ENCODE measurements at regions not wholly inside any gene's neighbourhood (a gene's known extent, or its start where the extent isn't known, plus 50 kb on each side); places are given as distances from the start of the nearest gene placed in this dataset.

DNA sequence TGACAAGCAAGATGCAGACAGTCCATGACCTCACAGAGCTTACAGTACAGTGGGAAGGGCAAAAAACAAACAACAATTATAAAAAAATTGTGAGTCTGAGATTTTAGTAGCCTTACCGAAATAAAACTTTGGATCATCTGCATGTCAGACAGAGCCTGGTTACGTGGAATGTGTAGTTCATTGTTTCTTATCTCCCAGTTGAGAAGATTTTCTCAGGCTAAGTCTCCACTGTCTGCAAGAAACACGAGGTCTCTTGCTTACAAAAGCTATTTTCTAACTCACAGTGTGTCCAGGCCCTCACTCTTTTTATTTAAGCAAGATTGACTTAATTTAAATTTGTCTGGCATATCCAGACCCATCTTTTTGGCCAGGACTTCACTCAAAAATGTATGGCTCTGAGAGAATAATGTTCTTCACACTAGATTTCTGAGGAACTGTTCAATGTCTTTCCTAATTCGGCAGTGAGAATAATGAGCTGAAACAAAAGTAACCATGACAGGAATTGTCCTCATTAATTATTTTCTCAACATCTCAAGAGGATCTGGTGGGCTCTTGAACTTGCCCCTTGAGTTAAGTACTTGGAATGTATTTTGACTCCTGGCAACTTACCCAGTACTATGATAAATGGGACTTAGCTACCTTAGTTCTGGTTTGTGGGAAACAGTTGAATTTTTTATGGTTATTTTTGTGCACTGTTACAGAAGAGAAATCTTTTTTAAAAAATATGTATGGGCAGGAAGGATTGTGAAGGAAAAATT, 265.1 kb upstream of the COL8A1 start:
- peak; percentile 46 for DNase-seq (ENCODE audit: low spot score)

DNA sequence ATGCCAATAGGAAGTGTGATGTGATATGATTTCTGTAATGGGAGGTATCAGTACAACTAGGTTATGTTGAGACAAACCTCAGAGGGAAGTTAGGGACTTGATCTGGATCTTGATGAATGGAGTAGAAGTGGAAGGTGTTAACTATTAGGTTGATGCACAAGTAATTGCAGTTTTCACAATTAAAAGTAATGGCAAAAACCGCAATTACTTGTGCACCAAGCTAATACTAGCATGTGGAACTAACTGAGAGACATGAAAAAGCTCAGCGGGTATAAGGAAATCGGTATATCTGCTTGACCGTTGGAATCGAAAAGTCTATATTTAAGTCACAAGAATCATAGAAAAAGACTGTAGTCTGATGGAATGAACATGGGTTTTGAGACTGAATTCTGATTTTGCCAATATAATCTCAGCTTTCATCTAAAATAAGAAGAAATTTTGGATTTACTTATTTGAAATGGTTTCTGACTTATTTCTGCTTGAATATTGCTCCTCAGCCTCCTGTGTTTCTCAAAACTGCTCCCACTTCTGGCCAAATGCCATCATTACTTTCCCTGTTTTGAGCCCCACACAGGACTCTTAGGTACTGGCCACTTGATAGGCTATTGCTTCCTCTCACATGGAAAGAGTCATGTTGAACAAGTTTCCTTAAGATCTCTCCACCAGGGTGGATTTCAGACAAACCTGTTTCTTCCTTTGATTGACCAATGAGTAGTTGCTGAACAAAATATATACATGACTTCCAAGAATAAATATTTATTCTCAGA, 271.5 kb upstream of the COL8A1 start:
- no peak for DNase-seq (ENCODE audit: low spot score)

DNA sequence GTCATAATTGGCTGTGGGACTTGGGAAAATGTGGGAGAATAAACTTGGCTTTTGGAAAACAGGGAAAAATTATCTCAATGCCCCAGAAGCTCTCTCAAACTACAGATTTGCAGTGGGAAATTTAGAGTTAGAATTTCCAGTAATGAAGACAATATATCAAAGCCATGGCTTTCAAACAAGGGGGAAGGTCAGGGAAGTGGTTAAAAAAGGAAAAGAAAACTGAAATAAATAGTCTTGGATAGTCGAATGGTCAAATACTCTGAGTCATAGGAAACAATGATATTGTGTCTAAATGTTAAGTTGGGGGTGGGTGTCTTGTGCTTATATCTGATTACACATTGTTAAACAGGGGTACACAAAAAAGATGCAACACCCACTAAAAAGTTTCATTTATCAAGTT, 272.4 kb upstream of the COL8A1 start:
- no peak for DNase-seq (ENCODE audit: low spot score)

DNA sequence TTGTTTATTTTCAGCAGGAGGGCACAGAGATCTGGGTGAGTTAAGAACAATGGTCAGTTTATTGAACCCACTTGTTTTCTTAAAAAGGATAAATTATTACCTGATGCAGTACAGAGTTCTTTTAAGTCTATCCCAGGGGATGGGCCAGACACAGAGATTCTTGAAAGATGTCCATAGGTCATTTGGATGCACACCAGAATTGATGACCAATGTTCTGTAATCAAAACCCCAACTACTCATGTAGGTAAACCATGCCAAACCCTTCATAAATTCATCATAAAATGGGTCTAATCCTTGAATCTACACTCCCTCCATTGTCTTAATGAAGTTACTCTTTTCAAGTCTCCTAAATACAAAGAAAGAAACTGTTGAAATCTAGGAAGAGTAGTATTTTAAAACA, 273.0 kb upstream of the COL8A1 start:
- no peak for DNase-seq (ENCODE audit: low spot score)

DNA sequence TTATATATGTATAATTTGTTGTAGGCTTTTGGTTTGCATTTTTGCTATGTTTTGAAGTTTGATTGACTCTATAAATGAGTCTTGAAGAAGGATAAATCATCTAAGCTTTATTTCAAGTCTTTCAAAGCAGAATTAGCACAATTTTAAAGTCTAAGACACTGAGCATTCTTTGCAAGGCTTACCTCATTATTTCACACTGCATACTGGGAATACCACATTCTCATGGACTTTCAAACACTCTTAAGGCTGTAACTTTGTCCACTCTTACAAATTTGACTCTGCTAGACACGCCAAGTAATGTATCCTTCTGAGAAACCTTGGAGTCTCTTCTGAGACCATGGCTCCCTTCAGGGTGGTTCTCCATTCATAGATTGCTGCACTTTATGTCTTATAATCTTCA, 281.3 kb upstream of the COL8A1 start:
- DNase-seq (ENCODE audit: low spot score) = no peak

DNA sequence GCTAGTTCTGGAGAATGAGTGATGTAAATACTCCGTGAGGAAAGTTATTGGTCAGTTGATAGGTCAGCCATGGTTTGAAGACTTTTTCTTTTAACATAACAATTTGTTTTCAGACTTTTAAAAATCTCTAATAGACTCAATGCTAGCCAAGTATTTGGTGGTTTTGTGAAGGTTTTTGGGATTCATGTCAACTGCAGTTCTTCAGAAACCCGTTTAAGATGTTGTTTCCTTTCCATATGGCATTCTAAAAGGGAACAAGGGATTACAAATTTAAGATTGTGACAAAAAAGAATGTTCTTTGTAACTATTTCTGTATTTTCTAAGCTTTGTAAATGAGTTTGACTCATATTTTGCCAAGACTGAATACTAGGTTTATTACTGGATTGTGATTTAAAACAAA, 281.7 kb upstream of the COL8A1 start:
- no peak for DNase-seq (ENCODE audit: low spot score)

DNA sequence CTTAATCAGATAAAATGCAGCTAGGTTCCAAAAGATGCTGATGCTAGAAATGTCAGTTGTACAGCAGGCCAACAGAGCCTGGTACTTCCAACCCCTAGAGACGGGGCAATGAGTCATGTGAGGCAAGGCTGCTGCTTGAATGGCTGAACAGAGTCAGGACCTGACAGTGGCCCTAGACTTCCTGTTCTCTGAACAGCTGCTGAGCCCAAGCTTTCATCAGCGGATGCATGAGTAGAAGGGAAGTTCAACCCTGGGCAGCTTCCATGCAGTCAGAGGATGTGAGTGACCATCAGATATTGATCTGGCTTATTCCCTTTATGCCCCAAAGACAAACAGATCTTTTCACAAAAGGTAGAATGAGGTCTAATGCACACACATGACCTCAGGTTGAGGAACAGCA, 282.9 kb upstream of the COL8A1 start:
- DNase-seq (ENCODE audit: low spot score) = no peak

DNA sequence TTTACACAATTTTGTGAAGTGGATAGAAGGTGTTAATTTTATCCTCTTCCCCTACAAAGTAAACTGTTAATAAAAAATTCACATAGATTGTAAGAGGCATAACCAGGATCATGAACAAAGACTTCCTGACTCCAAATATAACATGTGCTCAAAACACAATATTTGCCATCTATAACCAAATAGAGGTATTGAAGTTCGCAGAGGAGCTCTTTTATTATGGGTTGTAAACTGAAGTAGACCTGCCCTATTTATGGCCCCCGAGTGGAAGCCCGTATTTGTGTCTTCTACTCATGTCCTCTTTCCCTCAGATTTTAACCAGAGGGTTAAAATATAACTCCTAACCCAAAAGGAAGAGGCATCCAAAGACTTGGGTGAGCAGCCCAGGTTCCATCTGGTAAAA, 285.6 kb upstream of the COL8A1 start:
- DNase-seq (ENCODE audit: low spot score) = no peak

DNA sequence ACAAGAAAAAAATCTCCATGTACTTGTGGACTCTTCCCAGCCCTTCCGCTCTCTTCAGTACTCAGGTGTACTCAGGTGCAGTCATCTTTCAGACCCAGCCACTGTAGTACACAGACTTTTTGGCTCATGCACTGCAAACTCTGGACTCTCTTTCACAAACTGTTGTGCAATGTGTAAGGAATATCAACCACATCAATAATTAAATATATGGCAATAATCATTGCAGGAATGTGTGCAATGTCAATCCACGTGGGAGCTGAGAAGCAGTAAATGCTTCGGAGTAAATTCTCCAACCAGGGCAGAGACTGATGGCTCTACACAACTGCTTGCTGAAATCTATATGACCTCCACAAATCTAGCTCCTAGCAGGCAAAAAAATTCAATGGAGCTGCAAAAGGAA, 287.3 kb upstream of the COL8A1 start:
- DNase-seq (ENCODE audit: low spot score) = no peak

DNA sequence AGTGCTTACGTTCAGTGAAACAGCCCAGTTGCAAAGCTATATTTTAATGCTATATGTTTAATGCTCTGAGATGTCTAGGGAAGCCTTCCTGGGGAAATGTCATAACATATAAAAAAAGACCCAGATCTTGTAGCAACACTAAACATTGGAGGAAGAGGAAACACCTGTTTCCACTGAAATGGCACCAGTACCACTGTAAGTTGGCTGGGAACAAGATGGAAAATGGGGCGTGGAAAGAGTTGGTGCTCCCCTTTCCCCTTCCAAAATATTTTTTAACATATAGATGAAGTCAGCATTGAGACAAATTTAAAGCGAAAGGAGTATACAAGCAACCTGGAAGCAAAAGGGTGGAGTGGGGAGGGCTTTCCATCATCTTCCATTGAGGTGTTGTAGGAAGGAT, 289.9 kb upstream of the COL8A1 start:
- no peak for DNase-seq (ENCODE audit: low spot score)

DNA sequence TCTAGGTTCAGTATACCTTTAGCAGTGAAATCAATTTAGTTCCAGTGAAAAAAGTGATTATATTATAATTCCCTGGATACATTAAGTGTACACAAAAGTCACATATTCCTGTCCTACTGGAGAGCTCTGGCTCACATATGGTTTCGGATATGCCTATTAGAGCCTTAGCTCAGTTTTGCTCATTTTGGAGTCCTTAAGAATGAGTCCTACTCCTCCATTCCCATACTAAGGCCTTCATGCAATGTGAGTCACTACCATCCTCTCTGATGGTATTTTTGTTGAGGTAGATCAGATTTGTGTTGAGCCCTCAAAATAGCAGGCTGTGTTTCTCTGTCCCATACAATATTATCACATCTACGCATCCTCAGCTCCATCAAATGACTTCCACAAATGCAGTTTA, 294.2 kb upstream of the COL8A1 start:
- DNase-seq (ENCODE audit: low spot score) = no peak

DNA sequence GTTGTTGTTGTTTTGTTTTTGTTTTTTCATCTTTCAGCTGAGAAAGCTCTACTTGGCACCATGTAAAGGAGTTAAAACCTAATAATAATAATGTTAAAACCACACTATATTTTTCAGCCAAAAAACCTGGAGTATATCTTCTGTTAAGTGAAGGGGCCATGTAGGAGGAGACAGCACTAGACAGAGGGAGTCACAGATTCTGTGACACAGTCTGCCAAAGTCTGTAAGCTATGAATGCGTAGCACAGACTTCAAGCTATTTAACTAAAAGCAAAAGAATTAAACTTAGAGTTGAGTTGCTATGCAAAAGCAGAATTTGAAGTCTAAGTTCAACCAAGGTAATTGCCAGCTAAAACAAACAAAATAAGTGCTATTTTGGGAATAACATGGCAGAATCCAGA, 296.0 kb upstream of the COL8A1 start:
- DNase-seq (ENCODE audit: low spot score) = no peak

DNA sequence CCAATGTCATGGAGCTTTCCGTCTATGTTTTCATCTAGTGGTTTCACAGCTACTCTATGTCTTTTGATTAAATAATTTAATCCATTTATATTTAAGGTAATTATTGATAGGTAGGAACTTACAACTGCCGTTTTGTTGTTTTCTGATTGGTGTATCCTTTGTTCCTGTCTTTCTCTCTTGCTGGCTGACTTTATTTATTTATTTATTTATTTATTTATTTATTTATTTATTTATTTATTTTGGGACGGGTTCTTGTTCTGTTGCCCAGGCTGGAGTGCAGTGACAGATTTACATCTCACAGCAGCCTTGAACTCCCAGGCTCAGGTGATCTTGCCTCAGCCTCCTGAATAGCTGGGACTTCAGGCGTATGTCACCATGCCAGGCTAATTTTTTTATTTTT, 299.2 kb upstream of the COL8A1 start:
- DNase-seq (ENCODE audit: low spot score) = no peak

DNA sequence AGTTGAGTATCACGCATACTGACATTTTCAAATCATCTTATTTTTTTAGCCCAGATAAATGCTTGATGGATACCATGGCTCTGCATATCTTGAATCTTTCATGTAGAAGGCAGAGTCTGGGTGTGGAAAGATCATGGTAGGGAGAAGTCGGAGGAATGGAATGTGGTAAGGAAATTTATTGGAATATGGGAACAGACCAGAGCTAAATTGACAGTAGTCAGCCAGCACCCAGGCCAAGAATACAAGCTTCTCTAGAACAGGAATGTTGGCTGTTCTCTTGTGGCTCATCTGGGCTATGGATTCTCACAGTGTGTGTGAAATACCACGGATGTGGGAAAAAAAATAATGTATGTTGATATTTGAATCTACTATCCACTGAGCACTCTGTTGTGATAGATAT, 305.7 kb upstream of the COL8A1 start:
- peak; percentile 15 for DNase-seq (ENCODE audit: low spot score)

DNA sequence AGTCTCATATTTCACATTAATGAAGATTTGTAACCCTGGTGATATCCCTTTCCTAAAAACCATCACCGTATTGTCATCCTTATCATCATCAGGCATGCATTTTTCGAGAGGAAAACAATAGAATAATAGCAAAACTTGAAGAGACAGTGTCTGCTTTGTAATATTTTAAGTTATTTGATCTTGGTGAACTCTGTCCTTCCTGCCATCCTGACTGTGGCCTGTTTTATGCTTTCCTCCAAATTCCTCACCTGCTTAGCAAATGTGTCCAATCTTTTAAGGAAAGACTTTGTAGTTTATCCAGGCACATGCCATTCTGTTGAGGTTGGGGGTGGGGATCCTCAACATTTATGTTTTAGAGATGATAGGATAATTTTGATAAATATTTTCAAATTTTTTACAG, 306.1 kb upstream of the COL8A1 start:
- no peak for DNase-seq (ENCODE audit: low spot score)

DNA sequence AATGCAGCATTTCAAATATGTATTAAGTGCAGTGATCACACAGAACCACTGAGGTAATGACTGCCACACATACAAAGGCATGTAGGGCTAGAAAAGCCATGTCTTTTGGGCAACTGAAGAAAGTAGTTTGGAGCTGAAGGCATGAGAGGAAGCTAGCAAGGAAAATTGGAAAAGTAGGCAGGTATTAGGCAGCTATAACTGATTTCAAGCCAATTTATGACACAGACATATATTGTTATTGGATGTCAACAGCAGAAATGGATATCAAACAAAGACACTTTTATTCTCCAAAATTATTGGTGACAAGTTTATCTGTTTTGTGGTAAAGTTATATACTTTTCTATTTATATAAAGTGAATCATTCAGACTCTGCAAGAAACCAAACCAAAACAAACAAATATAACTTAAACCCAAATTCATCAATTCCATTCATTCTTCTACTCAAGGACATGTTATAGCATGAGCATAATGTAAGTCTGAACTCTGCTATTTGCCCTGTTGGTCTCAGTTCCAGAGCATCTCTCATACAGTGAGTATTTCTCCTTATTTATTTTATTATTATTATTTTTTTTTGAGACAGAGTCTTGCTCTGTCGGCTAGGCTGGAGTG, 307.4 kb upstream of the COL8A1 start:
- DNase-seq (ENCODE audit: low spot score) = no peak

DNA sequence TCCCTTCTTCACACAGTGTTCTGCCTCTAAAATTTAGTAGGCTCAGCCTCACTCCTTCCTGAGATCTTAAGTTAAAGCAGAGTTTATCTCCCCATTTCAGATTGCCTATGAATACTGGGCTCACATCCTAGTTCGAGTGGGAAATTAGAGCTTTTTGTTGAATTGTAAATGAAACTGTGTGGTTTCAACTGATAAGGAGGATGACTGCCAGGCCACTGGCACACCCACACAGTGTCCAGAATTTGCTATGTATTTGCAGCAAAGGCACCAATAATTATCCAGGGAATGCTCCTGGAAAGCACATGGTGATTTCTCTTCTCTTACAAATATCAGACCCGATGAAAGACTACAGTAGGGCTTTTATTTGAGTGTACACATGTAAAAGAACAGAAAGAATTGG, 308.1 kb upstream of the COL8A1 start:
- peak; percentile 37 for DNase-seq (ENCODE audit: low spot score)

DNA sequence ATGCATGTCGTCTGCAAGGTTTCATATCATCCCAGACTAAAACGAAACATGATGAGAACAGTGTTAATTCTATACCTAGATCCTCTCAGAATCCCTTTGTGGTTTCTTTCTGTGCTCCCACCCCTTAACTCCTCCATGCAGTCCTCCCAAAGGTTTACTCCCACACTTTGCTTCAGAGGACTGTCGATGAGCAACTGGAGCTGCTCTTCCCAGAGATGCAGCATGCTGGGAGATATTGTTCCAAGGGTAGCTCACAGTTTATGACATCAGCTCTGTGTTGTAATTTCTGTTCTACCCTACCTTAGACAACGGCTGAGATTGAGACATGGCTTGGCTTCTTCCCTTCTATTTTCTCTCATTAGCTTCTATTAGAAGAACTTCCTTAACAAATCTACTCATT, 313.0 kb upstream of the COL8A1 start:
- DNase-seq (ENCODE audit: low spot score) = no peak

DNA sequence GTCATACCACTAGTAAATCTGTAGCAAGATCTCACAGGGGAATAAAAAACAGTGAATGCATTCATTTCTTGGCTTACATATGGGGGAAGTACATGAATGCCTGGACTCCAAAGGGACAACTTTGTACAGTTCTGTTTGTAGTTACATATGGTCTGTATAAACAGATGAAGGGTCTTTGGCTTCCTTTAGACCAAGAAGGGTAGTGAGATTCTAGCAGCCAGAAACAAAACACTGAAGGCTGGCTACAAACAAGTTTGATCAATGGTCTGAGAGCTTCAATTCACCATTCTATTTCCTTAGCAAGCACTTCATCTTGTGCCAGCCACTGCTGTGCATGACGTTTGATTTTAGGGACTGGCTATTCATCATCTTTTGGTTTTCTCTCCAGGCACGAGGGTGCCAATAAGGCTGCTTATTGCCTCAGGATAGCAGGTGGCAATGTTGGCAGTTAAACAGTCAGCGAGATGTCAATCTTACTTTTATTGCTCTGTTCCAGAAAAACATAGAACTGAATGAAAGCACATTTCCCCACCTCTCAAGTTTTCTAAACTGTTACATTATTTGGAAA, 313.7 kb upstream of the COL8A1 start:
- no peak for DNase-seq (ENCODE audit: low spot score)

DNA sequence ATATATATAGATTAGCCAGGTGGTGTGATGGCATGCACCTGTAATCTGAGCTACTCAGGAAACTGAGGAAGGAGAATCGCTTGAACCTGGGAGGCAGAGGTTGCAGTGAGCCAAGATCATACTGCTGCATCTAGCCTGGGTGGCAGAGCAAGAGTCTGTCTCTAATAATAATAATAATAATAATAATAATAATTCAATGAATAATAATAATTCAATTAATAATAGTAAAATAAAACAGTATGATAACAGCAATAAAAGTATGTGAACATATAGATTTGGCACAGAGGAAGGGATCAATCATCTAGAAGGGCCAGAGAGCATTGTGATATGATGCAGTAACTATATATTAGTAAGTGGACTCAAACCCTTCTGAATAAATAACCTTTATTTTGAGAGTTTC, 314.5 kb upstream of the COL8A1 start:
- no peak for DNase-seq (ENCODE audit: low spot score)

DNA sequence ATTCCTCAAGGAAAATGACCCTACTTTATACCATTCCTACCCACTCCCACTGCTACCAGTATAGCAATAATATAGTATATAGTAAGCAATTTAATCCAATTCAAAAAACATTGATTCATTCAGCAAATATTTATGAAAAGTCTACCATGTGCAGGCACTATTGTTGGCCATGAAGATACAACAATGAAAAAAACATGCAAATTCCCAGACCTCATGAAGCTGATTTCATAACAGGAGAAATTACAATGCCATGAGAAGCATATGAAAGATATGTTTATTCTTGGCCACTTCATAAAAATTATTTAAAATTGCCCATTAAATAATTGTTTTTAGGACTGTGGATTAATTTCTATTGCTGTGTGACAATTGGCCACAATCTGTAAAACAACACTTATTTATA, 315.8 kb upstream of the COL8A1 start:
- no peak for DNase-seq (ENCODE audit: low spot score)

DNA sequence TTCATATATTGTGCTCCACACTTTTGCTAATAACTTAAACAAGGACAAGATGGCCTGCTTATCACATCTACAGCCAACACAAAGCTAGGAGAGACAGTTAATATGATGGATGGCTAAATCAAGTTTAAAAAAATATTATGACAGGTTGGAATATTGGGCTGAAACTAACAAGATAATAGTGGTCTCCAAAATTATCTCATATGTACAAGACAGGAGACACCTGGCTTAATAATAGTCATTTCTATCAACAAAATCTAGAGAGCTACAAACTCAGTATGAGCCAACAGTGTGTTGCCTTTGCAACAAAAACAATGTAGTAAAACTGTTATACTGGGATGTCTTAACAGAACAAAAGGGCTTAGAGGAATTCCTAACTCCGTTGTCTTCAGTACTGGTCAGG, 317.1 kb upstream of the COL8A1 start:
- DNase-seq (ENCODE audit: low spot score) = no peak

DNA sequence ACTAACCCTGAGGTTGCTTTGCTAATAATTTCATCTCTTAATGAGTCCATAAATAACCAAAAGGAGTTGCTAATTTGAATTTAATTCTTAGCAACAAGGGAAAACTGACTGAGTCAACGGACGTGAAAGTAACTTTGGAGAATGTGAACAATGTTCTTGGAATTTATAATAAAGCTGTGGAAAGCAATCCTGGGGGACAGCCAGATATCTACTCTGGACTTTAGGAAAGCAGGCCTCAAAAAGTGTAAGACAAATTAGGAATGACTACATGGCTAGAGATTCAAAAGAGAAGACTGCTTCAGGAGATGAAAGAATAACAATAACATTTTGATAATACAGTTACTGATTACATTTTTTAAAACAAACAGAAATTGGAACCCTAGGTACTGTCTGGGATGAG, 318.4 kb upstream of the COL8A1 start:
- DNase-seq (ENCODE audit: low spot score) = peak; percentile 14
